A549 (cell line): ENCODE measurements at regions not wholly inside any gene's neighbourhood (a gene's known extent, or its start where the extent isn't known, plus 50 kb on each side); places are given as distances from the start of the nearest gene placed in this dataset.

Experiments
- EP300 ChIP-seq, 2 experiments: fragments of >200 bp; sonication (Bioruptor Twin); formaldehyde crosslinking; IDR thresholded peaks; 2 replicates in 1 of 2; 3 replicates in 1 of 2; pipeline ENCODE4 v1.6.1; 2016 to 2017
- HDAC2 ChIP-seq: fragments of 200-600 bp; sonication (generic); IDR thresholded peaks from 2 replicates; pipeline ENCODE4 v1.6.1; 2016
- KDM5A ChIP-seq: fragments of 200-600 bp; sonication (generic); IDR thresholded peaks from 2 replicates; pipeline ENCODE4 v1.6.1; 2016; ENCODE audit warnings: antibody characterized with exemption, mild to moderate bottlenecking
- MAFK ChIP-seq: fragments of 450-650 bp; IDR thresholded peaks from 2 replicates; pipeline ENCODE4 v1.6.1; 2014; ENCODE audit not compliant: partially characterized antibody
- MAZ ChIP-seq: fragments of 150-350 bp; IDR thresholded peaks from 2 replicates; pipeline ENCODE4 v1.6.1; 2014; ENCODE audit warnings: antibody characterized with exemption, low read depth, low read length, borderline replicate concordance
- PHF8 ChIP-seq: fragments of 200-600 bp; sonication (generic); IDR thresholded peaks from 2 replicates; pipeline ENCODE4 v1.6.1; 2016; ENCODE audit warnings: low read depth, mild to moderate bottlenecking, antibody characterized with exemption, moderate library complexity, borderline replicate concordance
- POLR2A ChIP-seq: IDR thresholded peaks from 2 replicates; pipeline ENCODE4 v1.6.1; 2012; ENCODE audit warnings: mild to moderate bottlenecking, low read length
- RCOR1 ChIP-seq: fragments of 150-350 bp; IDR thresholded peaks from 2 replicates; pipeline ENCODE4 v1.6.1; 2014; ENCODE audit warnings: antibody characterized with exemption, low read length, low read depth
- REST ChIP-seq: fragments of 200-600 bp; sonication (generic); IDR thresholded peaks from 2 replicates; pipeline ENCODE4 v1.6.1; 2016; ENCODE audit warnings: antibody characterized with exemption, mild to moderate bottlenecking, moderate library complexity
- ZFP36 ChIP-seq: fragments of 450-650 bp; IDR thresholded peaks from 2 replicates; pipeline ENCODE4 v1.6.1; 2014; ENCODE audit warnings: borderline replicate concordance; ENCODE audit not compliant: partially characterized antibody
- TF ChIP-seq, protein P1 (sequence below): fragments of >200 bp; sonication (Bioruptor Twin); formaldehyde crosslinking; IDR thresholded peaks from 3 replicates; pipeline ENCODE4 v1.5.1; 2016
- TF ChIP-seq, protein P2 (sequence below): IDR thresholded peaks from 2 replicates; pipeline ENCODE4 v1.6.1; 2012

- TF ChIP-seq REST (no peak), MAFK (no peak), POLR2A (no peak), RCOR1 (no peak), HDAC2 (no peak), ZFP36 (no peak), EP300 (IDR thresholded peaks at IDR 0.05) (no peak), KDM5A (no peak), MAZ (no peak), PHF8 (no peak)
- TF ChIP-seq, protein P1, sequence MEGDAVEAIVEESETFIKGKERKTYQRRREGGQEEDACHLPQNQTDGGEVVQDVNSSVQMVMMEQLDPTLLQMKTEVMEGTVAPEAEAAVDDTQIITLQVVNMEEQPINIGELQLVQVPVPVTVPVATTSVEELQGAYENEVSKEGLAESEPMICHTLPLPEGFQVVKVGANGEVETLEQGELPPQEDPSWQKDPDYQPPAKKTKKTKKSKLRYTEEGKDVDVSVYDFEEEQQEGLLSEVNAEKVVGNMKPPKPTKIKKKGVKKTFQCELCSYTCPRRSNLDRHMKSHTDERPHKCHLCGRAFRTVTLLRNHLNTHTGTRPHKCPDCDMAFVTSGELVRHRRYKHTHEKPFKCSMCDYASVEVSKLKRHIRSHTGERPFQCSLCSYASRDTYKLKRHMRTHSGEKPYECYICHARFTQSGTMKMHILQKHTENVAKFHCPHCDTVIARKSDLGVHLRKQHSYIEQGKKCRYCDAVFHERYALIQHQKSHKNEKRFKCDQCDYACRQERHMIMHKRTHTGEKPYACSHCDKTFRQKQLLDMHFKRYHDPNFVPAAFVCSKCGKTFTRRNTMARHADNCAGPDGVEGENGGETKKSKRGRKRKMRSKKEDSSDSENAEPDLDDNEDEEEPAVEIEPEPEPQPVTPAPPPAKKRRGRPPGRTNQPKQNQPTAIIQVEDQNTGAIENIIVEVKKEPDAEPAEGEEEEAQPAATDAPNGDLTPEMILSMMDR: no peak
- TF ChIP-seq, protein P2, sequence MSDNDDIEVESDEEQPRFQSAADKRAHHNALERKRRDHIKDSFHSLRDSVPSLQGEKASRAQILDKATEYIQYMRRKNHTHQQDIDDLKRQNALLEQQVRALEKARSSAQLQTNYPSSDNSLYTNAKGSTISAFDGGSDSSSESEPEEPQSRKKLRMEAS: no peak
These were observed 204.2 kb upstream of the GUCY1A2 start for GRCh38 chr11:107222431-107222830.
